ENCODE measurements at regions not wholly inside any gene's neighbourhood (a gene's known extent, or its start where the extent isn't known, plus 50 kb on each side); places are given as distances from the start of the nearest gene placed in this dataset.

- DNase-seq, result no peak
Measured at GRCh38 chr16:50950955-50951354, 200.1 kb downstream of the SALL1 start.

GRCh38 chr16:50948268-50948930 is 202.7 kb downstream of the SALL1 start:
- no peak for DNase-seq

DNA sequence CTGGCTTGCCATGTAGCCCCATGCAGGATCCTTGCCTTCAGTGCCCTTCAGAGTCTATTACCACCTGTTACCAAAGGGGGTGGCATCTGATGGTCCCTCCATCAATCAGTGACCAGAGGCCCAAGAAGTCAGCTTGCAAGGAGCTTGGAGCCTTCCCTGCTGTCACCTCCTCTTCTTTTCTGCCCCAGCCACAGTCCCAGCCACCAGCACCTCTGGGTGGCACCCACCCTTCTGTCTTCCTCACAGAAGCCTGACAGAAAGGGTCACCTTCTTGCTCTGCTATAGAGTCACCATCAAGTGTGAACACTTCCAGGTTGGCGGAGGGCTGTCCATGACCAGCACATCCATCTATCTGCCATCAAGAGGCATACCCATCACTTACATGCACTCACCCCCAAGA is 203.2 kb downstream of the SALL1 start:
- DNase-seq, result no peak

DNA sequence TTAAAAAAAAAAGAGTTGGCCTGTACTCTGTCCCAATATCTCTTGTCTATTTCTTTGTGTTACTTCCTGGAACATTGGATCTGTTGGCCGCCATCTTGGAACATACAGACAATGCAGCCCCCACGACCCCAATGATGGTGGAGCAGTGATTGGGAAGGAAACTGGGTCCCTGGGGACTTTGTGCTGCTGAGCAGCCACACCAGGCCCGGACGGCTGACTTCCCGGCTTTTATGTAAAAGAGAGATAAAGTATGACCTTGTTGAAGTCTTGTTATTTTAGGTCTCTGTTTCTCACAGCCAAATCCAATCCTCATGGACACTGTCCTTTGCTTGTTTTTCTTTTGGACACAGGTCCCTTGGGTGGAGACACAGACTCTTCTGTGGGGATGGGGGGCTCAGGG is 204.5 kb downstream of the SALL1 start:
- DNase-seq, result no peak

GRCh38 chr16:50946098-50946497 is 204.2 kb downstream of the CYLD start:
- no peak for DNase-seq

DNA sequence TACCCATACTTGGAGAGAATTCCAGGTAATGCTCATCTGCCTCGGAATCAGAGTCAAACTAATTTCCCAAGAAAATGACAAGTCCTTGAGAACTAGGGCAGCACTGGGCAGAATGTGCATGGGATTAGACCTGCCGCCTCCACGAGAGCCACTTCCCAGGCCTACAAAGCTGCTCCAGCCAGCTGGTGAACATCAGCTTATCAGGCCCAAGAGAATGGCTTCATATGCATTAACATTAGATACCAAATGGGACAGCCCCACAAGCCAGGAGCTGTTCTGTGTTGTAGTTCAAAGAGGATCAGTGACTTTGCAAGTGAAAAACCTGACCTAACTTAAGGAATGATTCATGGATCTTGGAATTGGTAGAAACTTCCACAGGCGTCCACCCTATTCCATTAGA is 203.3 kb downstream of the CYLD start:
- DNase-seq, result no peak

DNA sequence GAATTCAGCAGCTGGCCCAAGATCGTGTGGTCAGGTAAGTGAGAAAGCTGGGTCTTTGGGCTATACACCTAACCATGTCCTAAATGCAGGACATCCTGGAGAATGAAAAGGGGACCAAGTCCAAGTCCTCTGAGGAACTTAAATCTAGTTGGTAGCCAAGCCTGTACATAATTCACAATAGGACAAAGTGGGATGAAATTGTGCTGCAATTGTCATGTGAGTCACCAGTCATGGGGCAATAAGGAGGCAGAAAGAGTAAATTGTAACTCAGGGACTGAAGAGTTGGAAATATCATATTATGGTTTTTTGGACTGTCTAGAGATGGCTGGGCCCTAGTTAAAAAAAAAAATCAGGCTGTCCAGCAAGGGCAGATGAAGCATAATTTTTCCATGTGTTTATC is 202.6 kb downstream of the CYLD start:
- no peak for DNase-seq

DNA sequence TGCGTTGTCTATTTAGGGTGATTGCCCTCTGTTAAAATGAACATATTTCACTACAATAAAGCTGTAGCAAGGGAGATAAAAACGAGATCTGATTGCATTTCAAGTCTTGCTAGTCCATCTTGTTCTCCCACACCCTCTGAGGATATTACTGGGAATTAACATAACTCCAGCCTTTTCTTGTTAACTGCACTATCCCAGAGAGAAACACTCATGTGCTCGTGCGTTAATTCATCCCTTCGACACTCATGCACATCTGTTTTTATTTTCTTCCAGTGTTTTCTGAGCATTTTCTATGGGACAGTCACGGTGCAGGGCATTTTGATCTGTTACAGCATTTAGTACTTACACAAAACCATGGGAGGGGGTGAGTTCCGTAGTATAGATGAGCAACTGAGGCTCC is 202.1 kb downstream of the CYLD start:
- DNase-seq, result no peak

GRCh38 chr16:50942143-50942542 is 200.3 kb downstream of the CYLD start:
- no peak for DNase-seq

DNA sequence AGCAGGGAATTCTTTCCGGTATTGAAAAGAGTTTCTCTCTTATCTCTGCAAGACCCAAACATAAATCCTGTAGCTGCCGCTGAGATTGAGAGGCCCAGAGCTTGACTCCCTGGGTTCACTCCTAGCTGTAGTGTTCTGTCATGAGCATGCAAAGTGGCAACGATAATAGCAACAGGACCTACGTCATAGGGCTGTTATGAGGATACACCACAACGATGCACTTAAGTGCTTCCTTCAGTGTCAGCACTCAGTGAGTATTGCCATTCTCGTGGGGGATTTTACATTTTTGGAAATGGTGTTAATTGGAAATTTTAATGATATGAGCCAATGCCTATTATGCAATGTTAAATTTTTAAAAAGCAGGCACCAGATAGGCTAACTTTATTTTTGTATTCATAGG is 199.8 kb downstream of the CYLD start:
- no peak for DNase-seq

DNA sequence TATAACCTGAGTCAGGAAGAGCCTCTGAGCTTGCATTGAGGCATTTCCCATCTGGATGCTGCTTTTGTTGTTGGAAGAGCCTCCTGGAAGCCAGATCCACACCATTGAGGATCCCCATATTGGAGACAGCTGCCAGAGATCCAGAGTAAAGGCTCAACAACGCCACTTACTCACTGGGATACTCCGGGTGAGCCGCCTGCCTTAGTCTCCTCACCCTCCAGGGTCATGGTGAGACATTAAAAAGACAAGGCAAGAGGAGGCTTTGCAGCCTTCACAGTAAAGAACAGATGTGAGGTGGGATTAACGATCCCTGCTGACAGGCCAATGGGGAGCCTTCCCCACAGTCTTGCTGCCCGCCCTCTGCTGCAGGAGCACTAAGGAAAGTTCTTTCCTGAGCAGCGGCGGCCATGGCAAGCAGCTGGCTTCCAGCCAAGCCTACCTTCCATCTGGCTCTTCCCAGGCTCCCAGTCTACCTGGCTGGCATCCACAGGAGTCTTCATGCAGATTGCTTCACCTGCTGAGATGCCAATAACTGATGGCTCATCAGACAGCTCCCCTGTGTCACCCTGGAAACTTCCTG is 198.5 kb downstream of the CYLD start:
- DNase-seq, result no peak

DNA sequence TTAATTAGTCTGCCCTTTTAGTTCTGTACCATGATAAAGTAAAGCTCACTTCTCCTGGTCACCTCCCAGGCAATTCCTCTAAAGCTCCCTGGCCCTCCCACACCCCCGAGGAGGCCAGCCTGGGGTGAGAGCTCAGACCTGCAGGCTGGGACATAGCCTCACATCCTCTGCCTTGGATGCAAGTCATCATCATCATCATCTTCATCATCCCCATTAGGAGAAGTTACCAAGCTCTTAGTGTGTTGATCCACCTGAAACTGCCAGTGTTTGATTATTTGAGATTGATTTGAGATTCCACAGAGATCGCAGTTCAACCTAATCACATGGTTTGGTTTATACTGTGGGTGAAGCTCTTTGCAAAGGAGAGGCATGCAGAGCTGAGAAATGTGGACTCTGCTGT is 197.5 kb downstream of the CYLD start:
- no peak for DNase-seq

DNA sequence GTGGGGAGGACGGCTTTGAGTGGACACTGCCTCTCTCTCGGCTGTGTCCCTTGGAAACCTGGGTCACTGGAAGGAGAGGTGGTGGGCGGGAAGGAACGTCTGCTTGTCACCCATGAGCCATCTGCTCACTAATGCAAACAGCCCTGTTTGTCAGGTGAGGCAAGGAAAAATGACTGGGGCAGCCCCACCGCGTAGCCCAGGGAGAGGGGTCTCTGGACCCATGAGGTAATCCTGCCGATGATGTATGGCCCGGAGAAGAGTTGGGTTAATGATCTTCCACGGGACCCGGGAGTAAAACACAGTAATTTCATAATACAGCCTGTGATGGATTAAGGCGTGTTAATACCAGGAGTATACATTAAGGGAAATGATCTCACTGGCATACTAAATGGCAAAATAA is 197.0 kb downstream of the CYLD start:
- DNase-seq, result no peak

DNA sequence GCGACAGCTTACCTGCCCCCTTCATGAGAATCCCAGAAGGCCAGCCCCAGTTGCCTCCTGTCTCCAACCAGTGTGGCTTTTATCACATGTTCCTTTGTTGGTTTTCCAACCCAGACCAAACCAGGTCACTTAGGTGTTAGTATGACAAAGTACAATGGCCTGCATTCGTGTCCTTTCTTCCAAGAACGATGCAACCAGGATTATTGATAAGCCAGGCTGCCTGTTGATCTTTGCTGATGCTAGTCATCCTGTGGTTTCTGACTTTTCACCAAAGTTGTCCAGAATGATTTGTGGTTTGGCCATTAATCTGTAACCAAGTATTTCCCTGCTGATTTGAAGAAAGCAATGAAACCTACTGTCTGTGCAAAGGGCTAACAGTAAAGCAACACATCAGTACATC is 191.4 kb downstream of the CYLD start:
- no peak for DNase-seq

GRCh38 chr16:50932348-50932935 is 190.6 kb downstream of the CYLD start:
- no peak for DNase-seq

GRCh38 chr16:50928065-50928464 is 186.2 kb downstream of the CYLD start:
- DNase-seq, result no peak

DNA sequence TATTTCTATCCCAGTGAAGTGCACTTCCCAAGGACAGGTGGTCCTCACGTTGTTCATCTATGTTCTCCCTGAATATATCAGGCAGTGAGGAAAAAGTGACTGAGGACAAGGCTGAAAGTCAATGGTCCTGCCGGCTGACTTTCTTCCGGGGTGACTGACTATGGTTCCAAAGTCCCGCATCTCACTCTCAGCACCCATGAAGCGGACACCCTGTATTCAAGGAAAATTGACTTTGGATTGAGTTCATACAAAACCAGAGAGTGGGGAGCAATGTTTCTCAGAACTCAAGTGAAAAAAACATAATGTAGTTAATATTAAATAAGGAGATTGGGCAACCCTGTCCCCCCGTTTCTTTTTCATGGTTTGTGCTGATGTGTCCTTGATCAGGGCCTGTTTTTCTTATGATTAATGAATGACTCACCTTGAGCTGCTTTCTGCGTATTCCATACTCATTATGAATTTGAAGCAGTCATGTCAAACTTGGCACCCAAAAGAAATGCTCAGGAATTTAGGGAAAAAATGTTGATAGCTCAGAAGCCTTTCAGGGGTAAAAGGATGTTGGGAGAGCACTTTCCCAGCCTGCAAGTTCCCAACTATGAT is 184.0 kb downstream of the CYLD start:
- no peak for DNase-seq

DNA sequence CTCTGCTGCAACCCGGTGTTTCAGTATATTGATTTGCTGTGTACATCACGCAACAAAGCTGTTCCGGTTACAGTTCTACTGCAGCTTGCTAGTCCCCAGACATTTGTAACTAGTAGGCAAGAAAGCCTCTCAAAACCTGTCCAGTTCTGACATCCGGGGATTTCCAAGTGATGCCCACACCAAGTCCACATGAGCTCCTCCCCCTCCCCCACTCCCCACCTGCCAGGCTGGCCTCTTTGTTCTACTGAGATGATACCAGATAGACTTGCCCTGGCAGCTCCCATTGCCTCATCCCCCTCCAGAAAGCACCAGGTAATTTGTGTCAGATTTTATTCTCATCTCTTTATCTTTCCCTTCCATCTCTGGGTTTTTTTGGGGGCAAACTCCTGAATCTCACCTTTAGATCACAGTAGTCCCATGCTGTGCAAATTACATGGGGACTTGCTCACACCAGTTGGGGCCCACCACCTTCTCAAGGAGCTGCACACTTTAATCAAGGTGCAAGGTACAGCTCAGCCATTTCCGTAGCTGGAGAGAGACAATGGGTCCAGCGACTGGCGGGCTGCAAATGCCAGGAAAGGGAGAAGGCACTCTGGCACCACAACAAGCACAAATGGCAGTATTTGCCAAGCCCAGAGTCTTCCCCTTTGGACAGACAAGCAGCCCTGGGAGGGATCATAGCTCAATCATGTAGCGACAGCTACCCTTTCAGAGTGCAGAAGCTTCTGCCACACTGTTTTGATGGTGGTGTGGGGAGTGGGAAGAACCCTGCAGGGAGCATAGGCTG is 183.1 kb downstream of the CYLD start:
- DNase-seq, result no peak

DNA sequence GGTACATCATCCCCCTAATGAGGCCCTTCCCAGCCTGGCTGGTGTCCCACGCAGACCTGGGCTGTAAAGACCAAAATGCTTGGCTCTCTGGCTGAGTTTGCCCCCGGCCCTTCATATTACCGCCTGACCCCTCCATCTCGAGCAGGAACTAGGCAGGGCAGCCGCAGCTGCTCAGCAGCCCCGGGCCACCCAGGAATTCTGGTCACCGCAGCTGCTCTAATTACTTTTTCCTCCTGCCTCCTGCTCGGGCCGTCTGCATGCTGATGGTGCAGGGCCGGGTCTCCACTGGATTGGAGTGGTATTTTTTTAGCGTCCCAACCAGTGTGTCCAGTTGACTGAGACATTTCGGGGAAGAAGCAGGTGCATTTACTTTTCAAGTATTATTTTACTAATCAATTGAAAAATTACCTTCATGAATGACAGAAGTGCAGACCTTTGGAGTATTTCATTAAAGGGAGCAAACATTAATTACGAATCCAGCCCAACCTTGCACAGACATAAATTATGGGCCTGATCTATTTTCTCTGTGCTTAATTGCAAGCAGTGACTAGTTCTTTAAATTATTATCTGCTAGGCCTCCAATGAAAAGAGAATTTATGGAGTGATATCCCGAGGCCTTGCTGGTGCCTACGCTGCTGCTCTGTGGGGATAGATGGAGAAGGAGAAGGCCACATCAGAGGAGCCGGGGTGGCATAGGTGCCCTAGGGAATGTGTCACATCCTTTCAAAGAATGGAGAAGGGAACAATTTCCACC is 176.2 kb downstream of the CYLD start:
- DNase-seq, result peak; percentile 22

DNA sequence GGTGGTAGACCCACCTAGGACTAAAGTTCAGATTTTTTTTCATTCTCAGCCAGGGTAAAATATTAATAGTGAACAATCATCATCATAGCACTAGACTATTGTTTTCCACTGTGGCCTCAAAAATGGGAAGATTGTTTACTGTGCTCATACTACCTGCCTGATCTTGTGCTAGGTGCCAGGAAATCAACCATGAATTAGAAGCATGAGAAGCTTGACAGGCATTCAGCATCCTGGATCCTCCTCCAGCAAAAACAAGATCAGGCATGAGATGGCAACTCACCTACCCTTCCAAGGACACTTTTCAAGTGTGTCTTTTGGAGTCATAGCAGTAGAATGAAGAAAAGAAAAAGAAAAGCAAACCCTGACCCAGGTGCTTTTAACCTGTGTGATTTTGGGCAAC is 174.2 kb downstream of the CYLD start:
- no peak for DNase-seq

DNA sequence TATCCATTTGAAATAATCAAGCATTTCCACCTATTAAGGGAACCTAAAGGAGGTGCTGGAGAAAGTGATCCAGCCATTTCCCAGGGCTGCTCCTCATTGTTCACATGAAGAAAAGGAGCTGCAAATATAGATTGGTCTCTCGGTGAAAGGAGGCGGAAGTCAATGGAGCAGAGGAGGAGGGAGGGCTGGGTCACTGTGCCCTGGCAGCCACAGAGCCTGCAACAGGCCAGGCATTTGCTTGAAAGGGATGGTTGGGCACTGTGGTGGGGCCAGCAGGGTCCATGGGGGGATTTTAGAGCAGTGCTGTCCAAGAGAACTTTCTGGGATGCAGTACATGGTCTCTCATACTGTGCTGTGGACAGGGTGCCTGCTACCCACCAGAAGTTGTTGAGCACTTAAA is 173.2 kb downstream of the CYLD start:
- no peak for DNase-seq

DNA sequence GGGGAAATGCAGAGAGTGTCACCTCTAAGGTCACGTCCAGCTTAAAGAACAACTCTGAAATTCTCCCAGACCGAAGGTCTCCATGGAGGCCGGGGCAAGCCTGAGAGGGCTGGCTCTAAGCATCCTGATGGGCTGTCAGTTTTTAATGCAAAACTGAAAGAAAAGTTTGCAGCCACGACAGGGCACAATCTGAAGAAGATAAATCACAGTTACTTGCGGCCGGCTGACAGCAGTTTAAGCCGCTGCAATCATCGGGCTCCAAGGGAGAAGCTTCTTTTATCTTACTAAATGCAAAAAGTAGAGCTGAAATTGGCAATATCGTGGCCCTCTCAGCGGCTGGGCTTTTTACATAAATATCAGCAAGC is 168.8 kb downstream of the CYLD start:
- DNase-seq, result no peak

Data from right hindlimb (tissue), 1 donor.